Trophoblast cell (in vitro differentiated cells and primary cell): ENCODE measurements at regions not wholly inside any gene's neighbourhood (a gene's known extent, or its start where the extent isn't known, plus 50 kb on each side); places are given as distances from the start of the nearest gene placed in this dataset.
A peak's percentile ranks its signal among the peaks of the same experiment; 100 is the strongest.

ENCODE experiments used
- DNase-seq, 2 donors: peaks; one replicate each; pipeline ENCODE4 v3.0.0-alpha.2; 2016
- H2AFZ ChIP-seq: 2 replicates; pipeline ENCODE4 v1.6.1; 2013; ENCODE audit warnings: low read length, moderate library complexity, mild to moderate bottlenecking; ENCODE audit not compliant: insufficient read depth, poor library complexity
- H2AK5ac ChIP-seq: 2 replicates; pipeline ENCODE4 v1.6.1; 2013; ENCODE audit warnings: mild to moderate bottlenecking, low read length
- H2BK120ac ChIP-seq: 2 replicates; pipeline ENCODE4 v1.6.1; 2013; ENCODE audit warnings: low read length, mild to moderate bottlenecking, moderate library complexity; ENCODE audit not compliant: insufficient read depth, poor library complexity
- H2BK12ac ChIP-seq: 2 replicates; pipeline ENCODE4 v1.6.1; 2013; ENCODE audit warnings: mild to moderate bottlenecking, low read length, moderate library complexity
- H2BK5ac ChIP-seq: 2 replicates; pipeline ENCODE4 v1.6.1; 2013; ENCODE audit warnings: low read length, low read depth, moderate library complexity, mild to moderate bottlenecking; ENCODE audit not compliant: poor library complexity
- H3K14ac ChIP-seq: 2 replicates; pipeline ENCODE4 v1.6.1; 2013; ENCODE audit warnings: mild to moderate bottlenecking, low read length
- H3K18ac ChIP-seq: 2 replicates; pipeline ENCODE4 v1.6.1; 2013; ENCODE audit warnings: mild to moderate bottlenecking, low read length
- H3K23ac ChIP-seq: 2 replicates; pipeline ENCODE4 v1.6.1; 2013; ENCODE audit warnings: low read length
- H3K27ac ChIP-seq: 2 replicates; pipeline ENCODE4 v1.5.1; 2013; ENCODE audit warnings: low read depth, mild to moderate bottlenecking, inconsistent platforms, low read length, moderate library complexity
- H3K27me3 ChIP-seq: 2 replicates; pipeline ENCODE4 v1.6.1; 2013; ENCODE audit warnings: inconsistent platforms, mild to moderate bottlenecking, low read length, moderate library complexity; ENCODE audit not compliant: insufficient read depth
- H3K36me3 ChIP-seq, 2 experiments: 1 replicate in 1 of 2; 2 replicates in 1 of 2; pipeline ENCODE4 v1.6.1; 2013; ENCODE audit warnings: low read length in 2 of 2, mild to moderate bottlenecking in 2 of 2, moderate library complexity in 1 of 2; ENCODE audit not compliant: insufficient read depth in 2 of 2, control insufficient read depth in 1 of 2
- H3K4ac ChIP-seq: 2 replicates; pipeline ENCODE4 v1.6.1; 2013; ENCODE audit warnings: low read depth, mild to moderate bottlenecking, low read length, moderate library complexity
- H3K4me1 ChIP-seq, 2 experiments: 1 replicate in 1 of 2; 2 replicates in 1 of 2; pipeline ENCODE4 v1.6.1; 2013; ENCODE audit warnings: low read length in 2 of 2, mild to moderate bottlenecking in 2 of 2, moderate library complexity in 1 of 2; ENCODE audit not compliant: insufficient read depth in 2 of 2, control insufficient read depth in 1 of 2
- H3K4me2 ChIP-seq: 2 replicates; pipeline ENCODE4 v1.6.1; 2013; ENCODE audit warnings: inconsistent platforms, mild to moderate bottlenecking, low read length, moderate library complexity
- H3K4me3 ChIP-seq: 2 replicates; pipeline ENCODE4 v1.5.1; 2013; ENCODE audit warnings: mild to moderate bottlenecking, low read depth, low read length, inconsistent platforms
- H3K79me1 ChIP-seq: one replicate; pipeline ENCODE4 v1.6.1; 2013; ENCODE audit warnings: low read length
- H3K79me2 ChIP-seq: 2 replicates; pipeline ENCODE4 v1.6.1; 2013; ENCODE audit warnings: low read length, mild to moderate bottlenecking; ENCODE audit not compliant: control insufficient read depth, insufficient read depth, poor library complexity
- H3K9ac ChIP-seq: 2 replicates; pipeline ENCODE4 v1.6.1; 2013; ENCODE audit warnings: mild to moderate bottlenecking, low read length
- H3K9me3 ChIP-seq: 2 replicates; pipeline ENCODE4 v1.6.1; 2013; ENCODE audit warnings: low read depth, mild to moderate bottlenecking, control low read depth, inconsistent platforms, low read length; ENCODE audit not compliant: insufficient read depth
- H4K12ac ChIP-seq: 2 replicates; pipeline ENCODE4 v1.6.1; 2013; ENCODE audit warnings: low read depth, mild to moderate bottlenecking, low read length, moderate library complexity
- H4K8ac ChIP-seq: 2 replicates; pipeline ENCODE4 v1.6.1; 2013; ENCODE audit warnings: low read depth, mild to moderate bottlenecking, low read length, moderate library complexity
- H4K91ac ChIP-seq: one replicate; pipeline ENCODE4 v1.6.1; 2013; ENCODE audit warnings: low read depth, mild to moderate bottlenecking, low read length, moderate library complexity
- WGBS: extraction: QIAGEN DNeasy Blood & Tissue Kit; methylation state at CpG from one replicate; pipeline ENCODE4 v1.1.7; 2013; ENCODE audit warnings: missing lambda C conversion rate; ENCODE audit not compliant: insufficient read length, insufficient coverage; ENCODE audit errors: extremely low coverage; 5-methylcytosine and 5-hydroxymethylcytosine counted together

DNA sequence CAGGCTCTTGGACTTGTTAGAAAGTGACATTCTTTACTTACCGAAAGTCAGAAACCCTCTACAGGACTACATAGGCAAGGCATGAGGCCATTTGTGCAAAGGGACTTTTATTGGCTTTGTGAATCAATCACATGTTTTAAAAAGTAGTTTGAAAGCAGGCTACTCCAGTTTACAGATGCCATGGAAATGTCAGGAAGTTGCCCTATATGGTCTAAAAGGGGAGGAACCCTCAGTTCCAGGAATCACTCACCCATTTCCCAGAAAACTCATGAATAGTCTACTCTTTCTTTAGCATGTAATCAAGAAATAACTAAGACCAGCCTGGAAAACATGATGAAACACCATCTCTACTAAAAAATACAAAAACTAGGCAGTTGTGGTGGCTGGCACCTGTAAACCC, 51.0 kb upstream of the MKRN3 start:
- no peaks in the 10 kb centered on the region for H3K79me2 ChIP-seq
- peaks cover 0 to 2% of the 10 kb centered on the region in 2 experiments for H3K4me1 ChIP-seq
- H3K9me3 ChIP-seq = peaks cover 2% of the 10 kb centered on the region
- H3K36me3 ChIP-seq = no peaks in the 10 kb centered on the region
- no peak overlapping the region for H3K27ac ChIP-seq
- H4K12ac ChIP-seq = no peak overlapping the region
- H2BK5ac ChIP-seq = no peak overlapping the region
- H4K91ac ChIP-seq = no peak overlapping the region
- no peaks in the 10 kb centered on the region for H3K27me3 ChIP-seq
- H3K18ac ChIP-seq = no peak overlapping the region
- H2BK120ac ChIP-seq = no peak overlapping the region
- H2AFZ ChIP-seq = no peak overlapping the region
- no peaks in the 10 kb centered on the region for H3K79me1 ChIP-seq
- H3K23ac ChIP-seq = no peak overlapping the region
- WGBS = no CpG with 5 or more reads among the region's 1 CpG
- H2BK12ac ChIP-seq = no peak overlapping the region
- no peak overlapping the region for H3K9ac ChIP-seq
- no peak overlapping the region for H3K4me2 ChIP-seq
- H4K8ac ChIP-seq = no peak overlapping the region
- H3K14ac ChIP-seq = no peak overlapping the region
- H3K4ac ChIP-seq = no peak overlapping the region
- DNase-seq = peak; percentile 1 to 13
- H2AK5ac ChIP-seq = no peak overlapping the region
- H3K4me3 ChIP-seq = no peak overlapping the region

DNA sequence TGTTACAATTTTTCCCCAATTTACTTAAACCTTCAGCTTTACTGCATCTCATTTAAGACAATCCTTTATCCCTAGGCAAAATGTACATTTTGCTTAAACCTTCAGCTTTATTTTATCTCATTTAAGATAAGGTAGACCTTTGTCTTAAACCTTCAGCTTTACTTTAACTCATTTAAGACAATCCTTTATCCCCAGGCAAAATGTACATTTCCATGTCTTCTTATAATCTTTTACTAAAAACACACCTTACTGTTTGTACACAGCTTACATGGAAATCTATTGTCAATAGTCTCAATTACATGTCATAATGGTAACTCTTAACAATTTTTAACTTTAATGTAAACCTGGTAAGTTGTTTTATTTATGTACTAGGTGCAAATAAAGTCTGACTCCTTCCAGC, 58.7 kb upstream of the MKRN3 start:
- H3K79me2 ChIP-seq = no peaks in the 10 kb centered on the region
- H4K91ac ChIP-seq = no peak overlapping the region
- no peak overlapping the region for H4K8ac ChIP-seq
- no peak overlapping the region for H2AK5ac ChIP-seq
- H3K9me3 ChIP-seq = peaks cover 4% of the 10 kb centered on the region
- H3K4me2 ChIP-seq = no peak overlapping the region
- H3K18ac ChIP-seq = no peak overlapping the region
- H3K4ac ChIP-seq = no peak overlapping the region
- no peaks in the 10 kb centered on the region for H3K36me3 ChIP-seq
- H3K27me3 ChIP-seq = no peaks in the 10 kb centered on the region
- H2BK5ac ChIP-seq = no peak overlapping the region
- H3K79me1 ChIP-seq = no peaks in the 10 kb centered on the region
- no peaks in the 10 kb centered on the region for H3K4me1 ChIP-seq
- H4K12ac ChIP-seq = no peak overlapping the region
- H3K14ac ChIP-seq = no peak overlapping the region
- no peak overlapping the region for H2BK12ac ChIP-seq
- H3K9ac ChIP-seq = no peak overlapping the region
- H3K23ac ChIP-seq = no peak overlapping the region
- no peak overlapping the region for H3K4me3 ChIP-seq
- H3K27ac ChIP-seq = no peak overlapping the region
- H2BK120ac ChIP-seq = no peak overlapping the region
- H2AFZ ChIP-seq = no peak overlapping the region
- no peak for DNase-seq

DNA sequence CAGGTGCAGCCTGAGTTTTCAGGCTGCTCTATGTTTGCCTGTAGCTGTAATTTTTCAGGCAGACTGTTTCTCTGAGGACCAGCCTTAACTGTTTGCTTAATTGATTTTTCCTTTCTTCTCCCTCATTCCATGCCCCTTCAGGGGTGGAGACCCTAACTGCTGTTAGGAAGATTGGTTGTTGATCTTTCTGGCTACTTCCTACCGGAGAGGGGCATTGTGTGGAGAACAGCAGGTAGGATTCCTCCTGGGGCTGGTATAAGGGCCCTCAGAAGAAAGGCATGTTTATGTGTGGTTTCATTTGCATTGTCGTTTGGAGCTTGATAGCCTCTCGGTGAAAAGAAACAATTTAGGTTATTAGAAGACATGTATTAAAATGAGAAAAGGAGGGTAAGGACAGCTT, 56.9 kb upstream of the GOLGA6L2 start:
- Histone ChIP-seq H3K9ac (no peak overlapping the region), H3K79me2 (no peaks in the 10 kb centered on the region), H3K14ac (no peak overlapping the region), H3K79me1 (no peaks in the 10 kb centered on the region), H2AK5ac (no peak overlapping the region), H2BK120ac (no peak overlapping the region), H2BK5ac (no peak overlapping the region), H4K12ac (no peak overlapping the region), H3K36me3 (no peaks in the 10 kb centered on the region), H3K18ac (no peak overlapping the region), H3K4me1 (no peaks in the 10 kb centered on the region), H3K9me3 (peaks cover 4% of the 10 kb centered on the region), H4K8ac (no peak overlapping the region), H3K4me3 (no peak overlapping the region), H3K27me3 (no peaks in the 10 kb centered on the region), H2AFZ (no peak overlapping the region), H3K4me2 (no peak overlapping the region), H3K27ac (no peak overlapping the region), H3K23ac (no peak overlapping the region), H2BK12ac (no peak overlapping the region), H4K91ac (no peak overlapping the region), H3K4ac (no peak overlapping the region)
- no CpG with 5 or more reads among the region's 3 CpGs for WGBS
- no peak for DNase-seq

DNA sequence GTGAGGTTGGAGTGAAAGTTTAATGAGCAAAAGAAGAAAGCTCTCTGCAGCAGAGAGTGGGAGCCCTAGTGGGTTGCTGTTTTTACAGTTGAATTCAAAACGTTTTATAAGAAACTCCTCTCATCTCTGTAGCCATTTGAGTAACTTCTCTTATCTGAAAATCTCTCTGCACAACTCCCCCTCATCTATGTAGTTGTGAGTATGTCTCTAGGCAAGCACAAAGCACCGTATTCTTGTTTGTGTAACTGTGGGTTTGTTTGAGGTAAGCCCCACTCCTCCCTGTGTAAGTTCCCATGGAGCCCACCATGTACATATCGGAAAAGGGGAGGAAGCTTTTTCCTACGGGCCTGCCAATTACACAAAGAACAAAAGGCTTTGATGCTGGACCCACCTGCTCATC, 56.5 kb upstream of the GOLGA6L2 start:
- Histone ChIP-seq H3K18ac (no peak overlapping the region), H3K27me3 (no peaks in the 10 kb centered on the region), H4K91ac (no peak overlapping the region), H3K23ac (no peak overlapping the region), H2AFZ (no peak overlapping the region), H3K36me3 (no peaks in the 10 kb centered on the region), H3K4me2 (no peak overlapping the region), H3K79me2 (no peaks in the 10 kb centered on the region), H2BK5ac (no peak overlapping the region), H4K8ac (no peak overlapping the region), H3K27ac (no peak overlapping the region), H3K4me3 (no peak overlapping the region), H4K12ac (no peak overlapping the region), H3K4ac (no peak overlapping the region), H3K9me3 (peaks cover 4% of the 10 kb centered on the region), H3K14ac (no peak overlapping the region), H3K79me1 (no peaks in the 10 kb centered on the region), H2AK5ac (no peak overlapping the region), H2BK12ac (no peak overlapping the region), H3K9ac (no peak overlapping the region), H3K4me1 (no peaks in the 10 kb centered on the region), H2BK120ac (no peak overlapping the region)
- DNase-seq = no peak
- no CpG with 5 or more reads among the region's 4 CpGs for WGBS
